HG02885 (cell line): ENCODE measurements at regions not wholly inside any gene's neighbourhood (a gene's known extent, or its start where the extent isn't known, plus 50 kb on each side); places are given as distances from the start of the nearest gene placed in this dataset.
"Not testable (repeated sequence)": the region's sequence is repeated elsewhere in the genome, so short reads cannot be mapped to it uniquely, and the experiment has no call there.

ENCODE experiments used
- ATAC-seq: cut with Tn5 transposase; IDR thresholded peaks from one replicate; pipeline ENCODE4 v1.9.1; 2021; ENCODE audit warnings: mild to moderate bottlenecking; ENCODE audit not compliant: unreplicated experiment, poor library complexity

DNA sequence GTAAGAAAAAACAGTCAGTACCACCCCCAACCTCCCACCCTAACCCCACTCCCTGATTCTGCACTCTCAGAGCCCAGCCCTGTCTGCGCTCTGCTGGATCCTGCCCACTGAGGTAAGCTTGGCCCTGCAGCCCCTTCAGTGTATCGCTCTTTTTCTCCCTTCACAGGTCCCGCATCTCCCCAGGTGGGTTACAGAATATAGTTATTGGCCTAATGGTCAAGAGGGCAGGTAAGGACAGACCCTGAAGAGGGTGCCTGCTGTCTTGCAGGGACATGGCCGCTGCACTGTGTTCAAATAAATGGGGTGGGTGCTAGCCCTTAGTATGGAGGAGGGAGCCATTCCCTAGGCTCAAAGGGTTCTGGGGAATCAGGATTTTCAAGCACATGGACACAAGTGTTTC lies 135.7 kb downstream of the ADSS2 start:
- ATAC-seq: no peak

DNA sequence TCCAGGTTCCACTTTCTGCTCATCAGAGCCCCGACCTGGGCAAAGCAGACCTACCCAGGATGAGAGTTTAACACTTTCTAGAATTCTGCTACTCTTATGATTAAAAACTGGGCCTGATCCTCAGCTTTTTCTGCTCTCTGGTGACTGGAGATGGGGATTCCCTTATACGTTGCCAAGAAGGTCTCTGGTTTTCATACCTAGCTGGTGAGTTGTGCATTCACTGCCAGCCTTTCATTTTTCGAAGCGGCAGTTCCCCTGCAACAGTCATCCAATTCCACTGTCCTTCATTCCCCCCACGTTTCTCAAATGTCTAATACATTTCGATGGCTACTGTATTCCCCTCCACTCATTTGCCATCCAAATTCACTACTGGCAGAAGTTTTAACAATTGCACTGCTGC lies 135.3 kb downstream of the ADSS2 start:
- ATAC-seq: no peak

- no peak for ATAC-seq
Measured at GRCh38 chr1:244316986-244317655, 134.6 kb downstream of the ADSS2 start.

DNA sequence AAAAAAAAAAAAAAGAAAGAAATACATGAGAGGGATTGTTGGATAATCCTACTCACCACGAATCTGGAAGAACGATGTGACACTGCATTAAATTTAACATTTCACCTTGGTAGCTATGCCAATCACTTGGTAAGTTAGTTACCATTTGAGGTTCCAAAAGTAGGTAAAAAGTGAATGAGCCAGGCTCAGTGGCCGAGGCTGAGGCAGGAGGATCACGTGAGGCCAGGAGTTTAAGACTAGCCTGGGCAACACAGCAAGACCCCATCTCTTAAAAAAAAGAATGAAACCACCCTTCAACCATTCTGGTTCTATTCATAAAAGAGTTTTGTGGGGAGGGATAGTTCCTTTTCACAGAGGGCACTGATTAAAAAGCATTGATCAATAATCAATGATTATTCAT lies 133.6 kb downstream of the ADSS2 start:
- no peak for ATAC-seq

GRCh38 chr1:244318512-244318911 lies 133.2 kb downstream of the ADSS2 start:
- ATAC-seq: peak; percentile 30

- ATAC-seq: peak; percentile 78
Measured at GRCh38 chr1:244319283-244320132, 132.2 kb downstream of the ADSS2 start.

DNA sequence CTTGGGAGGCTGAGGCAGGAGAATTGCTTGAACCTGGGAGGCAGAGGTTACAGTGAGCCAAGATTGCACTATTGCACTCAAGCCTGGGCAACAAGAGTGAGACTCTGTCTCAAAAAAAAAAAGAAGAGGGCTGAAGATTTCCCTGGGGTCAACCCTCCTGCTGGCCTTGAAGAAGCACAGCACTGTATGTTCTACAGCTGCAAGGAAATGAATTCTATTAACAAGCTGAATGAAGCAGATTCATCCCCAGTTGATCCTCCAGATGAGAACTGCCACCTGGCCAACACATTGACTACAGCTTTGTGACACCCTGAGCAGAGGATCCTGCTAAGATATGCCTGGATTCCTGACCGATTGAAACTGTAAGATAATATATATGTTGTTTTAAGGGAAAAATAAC lies 129.5 kb downstream of the ADSS2 start:
- ATAC-seq: no peak

- no peak for ATAC-seq
Measured at GRCh38 chr1:244322791-244323521, 128.8 kb downstream of the ADSS2 start.

DNA sequence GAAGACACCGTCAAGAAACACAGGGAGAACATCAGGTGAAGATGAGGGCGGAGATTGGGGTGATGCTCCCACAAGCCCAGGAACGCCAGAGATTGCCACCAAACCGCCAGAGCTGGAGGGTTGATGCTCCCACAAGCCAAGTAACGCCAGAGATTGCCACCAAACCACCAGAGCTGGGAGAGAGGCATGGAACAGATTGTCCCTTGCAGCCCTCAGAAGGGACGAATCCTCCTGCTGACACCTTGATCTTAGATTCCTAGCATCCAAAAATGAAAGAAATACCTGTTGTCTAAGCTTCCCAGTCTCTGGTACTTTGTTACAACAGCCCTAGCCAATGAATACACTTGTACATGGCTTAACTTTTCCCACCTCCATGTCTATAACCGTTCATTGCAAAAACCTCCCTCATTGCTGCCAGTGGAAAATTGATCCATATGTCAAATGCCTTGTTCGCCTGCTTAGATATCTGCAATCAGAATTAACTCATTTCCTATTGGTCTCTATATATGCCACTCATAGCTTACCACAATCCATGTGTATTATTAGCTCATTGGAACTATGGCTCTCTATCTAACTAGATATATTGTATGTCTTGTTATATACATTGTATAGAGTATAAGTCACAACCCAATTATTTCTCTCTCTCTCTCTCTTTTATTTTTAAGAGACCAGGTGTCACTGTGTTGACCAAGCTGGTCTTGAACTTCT lies 127.4 kb downstream of the ADSS2 start:
- ATAC-seq: no peak

DNA sequence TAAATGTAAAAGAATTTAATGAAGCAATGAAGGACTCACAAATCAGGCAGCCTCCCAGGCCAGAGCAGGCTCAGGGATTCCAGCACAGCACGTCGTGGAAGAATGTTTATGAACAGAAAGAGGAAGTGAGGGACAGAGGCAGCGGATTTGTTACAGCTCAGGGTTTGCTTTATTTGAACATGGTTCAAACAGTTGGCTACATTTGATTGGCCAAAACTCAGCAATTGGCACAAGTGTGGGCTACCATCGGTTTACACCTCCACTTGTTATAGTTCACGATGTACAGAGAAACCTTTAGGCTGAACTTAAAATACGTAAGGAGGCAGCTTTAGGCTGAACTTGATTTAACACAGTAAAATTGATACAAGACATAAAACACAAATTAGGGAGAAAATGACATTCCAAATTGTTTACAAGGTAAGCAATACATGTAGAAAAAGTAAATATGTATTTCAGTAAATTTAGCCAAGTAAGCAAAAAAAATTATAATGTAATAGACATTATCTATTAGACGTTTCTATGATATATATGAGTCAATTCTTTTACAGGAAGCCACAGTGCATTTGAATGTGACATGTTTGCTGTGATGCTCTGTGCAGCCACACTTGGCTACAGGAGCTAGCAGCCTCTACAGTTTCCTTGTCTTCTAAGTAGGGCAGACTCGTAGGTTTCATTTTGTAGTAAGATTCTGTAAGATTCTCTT lies 126.5 kb downstream of the ADSS2 start:
- peak; percentile 88 for ATAC-seq

DNA sequence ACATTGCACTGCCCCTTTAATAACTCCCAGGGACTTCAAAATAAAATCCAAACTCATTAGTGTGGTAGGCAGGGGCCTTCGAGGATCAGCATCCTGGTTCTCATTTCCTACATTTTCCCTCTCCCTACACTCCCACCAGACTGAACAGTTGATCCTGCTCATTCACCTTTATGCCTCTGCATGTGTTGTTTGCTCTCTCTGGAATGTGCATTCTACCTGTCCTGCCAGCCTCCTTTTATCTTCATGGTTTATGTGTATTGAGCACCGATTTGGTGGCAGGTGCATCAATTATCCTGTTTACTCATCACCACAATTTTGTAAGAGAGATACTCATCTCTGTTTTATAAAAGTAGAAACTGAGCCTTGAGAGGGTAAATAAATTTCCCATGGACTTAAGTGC lies 125.0 kb downstream of the ADSS2 start:
- no peak for ATAC-seq

DNA sequence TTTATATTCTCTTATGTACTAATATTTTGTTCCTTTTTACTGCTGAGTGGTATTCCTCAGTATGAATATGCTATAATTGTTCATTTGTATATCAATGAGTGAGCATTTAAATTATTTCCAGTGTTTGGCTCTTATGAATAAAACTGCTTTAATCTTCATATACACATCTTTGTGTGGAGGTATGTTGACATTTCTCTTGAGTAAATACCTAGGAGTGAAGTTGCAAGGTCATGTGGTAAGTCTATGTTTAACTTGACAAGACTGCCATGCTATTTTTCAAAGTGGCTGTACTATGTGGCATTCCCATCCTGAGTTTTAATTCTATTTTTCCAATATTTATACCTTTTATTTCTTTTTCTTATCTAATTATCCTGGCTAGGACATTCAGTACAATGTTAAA lies 124.2 kb downstream of the ADSS2 start:
- no peak for ATAC-seq

GRCh38 chr1:244328476-244328875 lies 123.2 kb downstream of the ADSS2 start:
- ATAC-seq: no peak

DNA sequence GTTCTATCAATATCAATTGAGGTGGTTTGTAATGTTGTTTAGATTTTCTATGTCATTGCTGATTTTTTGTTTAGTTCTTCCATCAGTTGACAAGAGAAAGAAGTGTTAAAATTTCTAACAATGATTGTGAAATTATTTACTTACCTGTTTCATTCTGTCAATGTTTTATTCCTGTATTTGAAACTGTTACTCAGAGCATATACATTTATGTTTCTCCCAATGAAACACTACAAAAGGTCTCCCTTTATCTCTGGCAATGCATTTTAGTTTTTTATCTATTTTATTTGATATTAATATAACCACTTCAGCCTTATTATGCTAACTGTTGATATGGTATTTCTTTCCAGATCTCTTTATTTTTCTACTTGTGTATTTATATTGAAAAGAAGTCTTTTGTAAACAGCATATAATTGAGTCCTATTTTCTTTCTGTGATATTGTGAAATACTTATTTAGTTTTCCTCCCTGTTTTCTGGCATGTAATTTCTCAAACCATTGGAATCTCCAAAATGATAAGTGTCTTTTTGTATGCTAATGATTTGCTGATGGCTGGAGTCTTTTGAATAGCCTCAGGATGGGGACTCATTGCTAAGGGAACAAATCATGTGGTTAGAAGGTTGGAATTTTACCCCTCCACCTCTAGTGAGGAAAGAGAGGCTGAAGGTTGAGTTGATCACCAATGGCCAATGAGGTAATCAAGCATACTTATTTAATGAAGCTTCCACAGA lies 122.0 kb downstream of the ADSS2 start:
- ATAC-seq: no peak

DNA sequence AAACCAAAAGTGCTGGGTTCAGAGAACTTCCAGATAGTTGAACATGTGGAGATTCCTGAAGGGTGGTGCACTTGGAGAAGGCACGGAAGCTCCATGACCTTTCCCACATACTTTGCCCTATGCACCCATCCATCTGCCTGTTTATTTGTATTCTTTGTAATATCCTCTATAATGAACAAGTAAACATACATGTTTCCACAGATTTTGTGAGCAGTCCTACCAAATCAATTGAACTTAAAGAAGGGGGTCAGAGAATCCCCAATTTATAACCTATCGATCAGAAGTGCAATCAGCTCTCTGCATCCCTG lies 121.4 kb downstream of the ADSS2 start:
- ATAC-seq: no peak

- not testable (repeated sequence) for ATAC-seq
Measured at GRCh38 chr1:244332761-244333160, 118.9 kb downstream of the ADSS2 start.

DNA sequence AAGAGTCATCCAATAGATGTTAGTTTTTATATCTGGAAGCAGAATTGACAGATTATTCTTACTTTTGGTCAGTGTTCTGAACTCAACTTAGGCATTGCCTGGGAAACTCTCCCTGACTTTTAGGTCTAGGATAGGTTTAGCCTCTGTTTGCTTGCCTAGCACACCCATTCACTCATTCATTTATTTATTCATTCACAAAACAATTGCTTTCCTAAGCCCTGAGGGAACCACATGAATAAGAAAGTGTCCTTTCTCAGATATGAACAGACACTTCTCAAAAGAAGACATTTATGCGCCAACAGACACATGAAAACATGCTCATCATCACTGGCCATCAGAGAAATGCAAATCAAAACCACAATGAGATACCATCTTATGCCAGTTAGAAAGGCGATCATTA lies 117.4 kb downstream of the ADSS2 start:
- ATAC-seq: not testable (repeated sequence)

GRCh38 chr1:244334842-244335241 lies 116.9 kb downstream of the ADSS2 start:
- not testable (repeated sequence) for ATAC-seq

DNA sequence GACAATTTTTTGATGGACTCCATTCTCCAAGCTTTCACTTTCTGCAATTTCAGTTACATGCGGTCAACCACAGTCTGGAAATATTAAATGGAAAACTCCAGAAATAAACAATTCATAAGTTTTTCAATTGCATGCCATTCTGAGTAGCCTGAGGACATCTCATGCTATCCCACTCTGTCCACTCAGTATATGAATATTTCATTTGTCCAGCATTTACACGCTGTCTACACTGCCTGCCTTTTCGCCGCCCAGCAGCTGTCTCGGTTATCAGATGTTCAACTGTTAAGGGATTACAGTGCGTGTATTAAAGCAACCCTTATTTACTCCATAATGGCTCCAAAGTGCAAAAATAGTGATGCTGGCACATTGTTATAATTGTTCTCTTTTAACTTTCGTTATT lies 116.3 kb downstream of the ADSS2 start:
- ATAC-seq: no peak
